ENCODE measurements at regions not wholly inside any gene's neighbourhood (a gene's known extent, or its start where the extent isn't known, plus 50 kb on each side); places are given as distances from the start of the nearest gene placed in this dataset.

DNA sequence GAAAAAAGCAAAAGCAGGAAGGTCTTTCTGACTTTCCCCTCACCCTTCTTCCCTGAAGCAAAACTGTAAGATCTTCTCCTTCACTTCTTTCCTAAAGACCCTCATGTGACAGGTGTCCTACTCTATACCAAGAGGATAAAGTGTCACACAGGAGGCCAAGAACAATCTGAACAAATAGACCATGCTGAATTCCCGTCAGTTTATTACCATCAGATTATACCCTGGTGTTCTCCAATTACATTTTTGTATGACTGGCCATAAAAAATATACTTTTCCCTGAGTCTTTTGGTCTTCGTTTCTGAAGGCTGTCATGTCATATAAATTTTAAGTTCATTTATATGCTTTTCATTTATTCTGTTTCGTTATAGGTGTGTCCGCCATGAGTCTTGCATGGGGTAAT lies 371.4 kb upstream of the CNTN4 start:
- TF ChIP-seq, protein P1, sequence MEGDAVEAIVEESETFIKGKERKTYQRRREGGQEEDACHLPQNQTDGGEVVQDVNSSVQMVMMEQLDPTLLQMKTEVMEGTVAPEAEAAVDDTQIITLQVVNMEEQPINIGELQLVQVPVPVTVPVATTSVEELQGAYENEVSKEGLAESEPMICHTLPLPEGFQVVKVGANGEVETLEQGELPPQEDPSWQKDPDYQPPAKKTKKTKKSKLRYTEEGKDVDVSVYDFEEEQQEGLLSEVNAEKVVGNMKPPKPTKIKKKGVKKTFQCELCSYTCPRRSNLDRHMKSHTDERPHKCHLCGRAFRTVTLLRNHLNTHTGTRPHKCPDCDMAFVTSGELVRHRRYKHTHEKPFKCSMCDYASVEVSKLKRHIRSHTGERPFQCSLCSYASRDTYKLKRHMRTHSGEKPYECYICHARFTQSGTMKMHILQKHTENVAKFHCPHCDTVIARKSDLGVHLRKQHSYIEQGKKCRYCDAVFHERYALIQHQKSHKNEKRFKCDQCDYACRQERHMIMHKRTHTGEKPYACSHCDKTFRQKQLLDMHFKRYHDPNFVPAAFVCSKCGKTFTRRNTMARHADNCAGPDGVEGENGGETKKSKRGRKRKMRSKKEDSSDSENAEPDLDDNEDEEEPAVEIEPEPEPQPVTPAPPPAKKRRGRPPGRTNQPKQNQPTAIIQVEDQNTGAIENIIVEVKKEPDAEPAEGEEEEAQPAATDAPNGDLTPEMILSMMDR (conservative IDR thresholded peaks at IDR 0.05 in 1 of 2, IDR thresholded peaks at IDR 0.05 in 1 of 2; ENCODE audit: low read depth in 1 of 2, low read length in 2 of 2): no peak
- no peak for TF ChIP-seq EZH2 (IDR thresholded peaks at IDR 0.05; ENCODE audit: low read length, missing control alignments)

Measured in fibroblast of lung (primary cell).